SKM-1 treated with dmso at 0.1 percent for 144 hours (cell line): ENCODE measurements at regions not wholly inside any gene's neighbourhood (a gene's known extent, or its start where the extent isn't known, plus 50 kb on each side); places are given as distances from the start of the nearest gene placed in this dataset.

ENCODE experiments used
- DNase-seq: peaks from one replicate; lab custom pipeline; 2025; ENCODE audit not compliant: unreplicated experiment; lab: John Stamatoyannopoulos, UW

- no peak for DNase-seq
These were observed 235.9 kb downstream of the TFAP2C start for GRCh38 chr20:56865055-56865454.

DNA sequence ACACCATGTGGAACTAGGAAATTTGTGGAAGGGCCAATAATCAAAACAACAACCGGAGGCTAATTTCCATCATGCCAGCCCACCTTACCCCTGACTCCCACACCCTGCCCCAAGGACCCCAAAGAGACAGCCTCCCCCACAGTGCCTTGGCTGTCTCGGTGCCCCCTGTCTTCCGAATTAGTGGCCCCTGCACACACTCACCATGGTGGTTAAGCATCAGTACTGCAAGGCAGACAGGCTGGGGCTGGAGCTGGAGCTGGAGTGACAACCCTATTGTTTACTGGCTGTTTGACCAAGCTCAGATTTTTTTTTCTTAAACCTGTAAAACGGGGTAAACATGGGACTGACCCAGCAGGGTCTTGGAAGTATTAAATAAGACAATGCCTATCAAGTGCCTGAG, 238.0 kb downstream of the TFAP2C start:
- DNase-seq: no peak

GRCh38 chr20:56868746-56869145, 239.6 kb downstream of the TFAP2C start:
- no peak for DNase-seq

- DNase-seq: no peak
These were observed 241.2 kb downstream of the TFAP2C start for GRCh38 chr20:56870271-56870670.

GRCh38 chr20:56871691-56872090, 242.6 kb downstream of the TFAP2C start:
- no peak for DNase-seq

DNA sequence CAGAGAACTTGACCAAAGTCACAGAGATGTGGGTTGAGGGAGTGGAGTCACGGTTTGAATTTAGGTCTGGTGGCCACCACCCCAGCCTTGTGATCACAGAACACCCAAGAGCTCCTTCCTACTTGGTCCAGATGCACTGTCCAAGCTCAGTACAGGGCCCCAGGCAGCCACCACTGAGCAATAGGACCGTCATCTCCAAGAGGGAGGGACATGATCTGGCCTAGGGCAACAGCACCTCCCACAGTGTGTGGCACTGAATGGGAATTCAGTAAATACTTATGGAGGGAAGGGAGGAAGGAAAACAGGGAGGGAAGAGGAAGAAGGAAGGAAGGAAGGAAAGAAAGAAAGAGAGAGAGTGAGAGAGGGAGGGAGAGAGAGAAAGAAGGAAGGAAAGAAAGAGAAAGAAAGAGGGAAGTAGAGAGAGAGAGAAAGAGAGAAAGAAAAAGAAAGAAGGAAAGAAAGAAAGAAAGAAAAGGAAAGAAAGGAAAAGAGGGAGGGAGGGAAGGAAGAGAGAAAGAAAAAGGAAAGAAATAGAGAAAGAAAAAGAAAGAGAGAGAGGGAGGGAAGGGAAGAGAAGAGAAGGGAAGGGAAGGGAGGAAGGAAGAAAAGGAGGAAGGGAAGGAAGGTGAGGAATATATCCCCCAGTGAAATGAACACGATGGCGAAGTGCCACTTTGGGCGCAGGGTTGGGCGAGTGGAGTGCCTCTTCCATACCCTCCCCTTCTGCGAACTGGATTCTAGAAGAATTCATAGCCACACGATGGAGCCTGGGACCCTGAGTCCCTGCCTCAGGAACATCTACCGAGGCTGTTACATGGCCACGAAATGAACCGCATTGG, 243.7 kb downstream of the TFAP2C start:
- no peak for DNase-seq

DNA sequence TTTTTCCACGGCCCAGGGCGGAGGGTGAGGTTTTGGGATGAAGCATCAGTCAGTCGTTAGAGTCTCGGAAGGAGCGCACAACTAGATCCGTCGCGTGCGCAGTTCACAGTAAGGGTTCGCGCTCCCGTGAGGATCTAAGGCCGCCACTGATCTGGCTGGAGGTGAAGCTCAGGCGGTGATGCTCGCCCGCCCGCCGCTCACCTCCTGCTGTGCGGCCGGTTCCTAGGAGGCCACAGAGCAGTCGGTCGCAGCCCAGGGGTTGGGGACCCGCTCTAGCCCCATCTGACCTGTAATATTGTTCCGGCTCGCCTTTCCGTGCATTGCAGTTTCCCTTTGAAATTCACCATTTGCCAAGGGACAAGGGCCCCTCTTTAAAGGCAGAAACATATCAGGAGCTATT, 244.7 kb downstream of the TFAP2C start:
- no peak for DNase-seq

DNA sequence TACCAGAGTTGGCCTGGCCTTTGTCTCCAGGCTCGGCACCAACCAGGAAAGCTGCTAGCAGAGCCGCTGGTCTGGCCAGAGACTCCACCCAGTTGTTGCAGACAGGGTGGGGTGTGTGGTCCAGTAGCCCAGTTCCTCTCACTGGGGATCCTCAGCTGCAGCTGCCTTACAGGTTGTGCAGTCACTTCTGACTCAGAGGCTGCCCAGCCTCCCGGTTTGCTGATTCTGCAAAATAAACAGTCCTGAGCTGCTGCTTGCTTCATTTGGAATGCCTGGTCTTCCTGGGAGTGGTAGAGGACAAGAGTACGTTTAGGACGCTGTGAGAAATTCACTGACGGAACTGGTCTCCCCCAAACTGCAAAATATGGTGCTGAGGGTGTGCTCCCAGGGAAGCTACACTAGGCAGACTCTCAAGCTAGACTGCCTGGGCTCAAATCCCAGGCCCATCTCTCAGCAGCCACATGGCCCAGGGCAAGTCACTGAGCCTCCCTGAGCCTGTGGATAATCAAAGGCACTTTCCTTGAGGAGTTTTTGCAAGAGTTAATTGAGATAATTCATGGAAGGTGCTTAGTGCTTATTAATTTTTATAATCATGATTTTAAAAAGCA, 246.1 kb downstream of the TFAP2C start:
- no peak for DNase-seq

DNA sequence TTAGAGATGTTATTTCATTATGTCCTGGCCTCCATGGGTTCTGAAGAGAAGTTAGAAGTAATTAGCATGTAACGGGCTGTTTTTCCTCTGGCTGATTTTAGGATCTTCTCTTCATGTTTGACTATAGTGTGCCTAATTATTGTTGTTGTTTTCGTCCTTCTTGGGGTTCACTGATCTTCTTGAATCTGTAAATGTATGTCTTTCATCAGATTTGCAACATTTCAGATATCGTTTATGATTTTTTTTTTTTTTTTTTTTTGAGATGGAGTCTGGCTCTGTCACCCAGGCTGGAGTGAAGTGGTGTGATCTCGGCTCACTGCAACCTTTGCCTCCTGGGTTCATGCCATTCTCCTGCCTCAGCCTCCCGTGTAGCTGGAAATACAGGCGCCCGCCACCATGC, 246.7 kb downstream of the TFAP2C start:
- DNase-seq: no peak

DNA sequence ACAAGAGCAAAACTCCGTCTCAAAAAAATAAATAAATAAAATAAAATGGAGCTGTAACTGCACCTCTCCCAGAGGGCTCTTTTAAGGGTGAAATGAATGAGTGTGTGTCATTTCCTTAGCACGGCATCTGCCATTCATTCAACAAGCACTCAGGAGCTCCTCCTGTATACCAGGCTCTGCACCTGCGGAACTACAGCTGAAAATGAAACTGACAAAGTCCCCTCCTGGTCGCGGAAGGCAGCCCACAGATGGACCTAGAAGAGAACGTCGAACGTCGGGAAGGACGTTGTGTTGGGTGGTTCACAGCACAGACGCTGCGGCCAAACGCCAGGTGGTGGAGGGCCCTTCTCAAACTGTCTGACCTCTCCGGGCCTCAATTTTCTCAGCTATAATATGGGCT, 256.4 kb downstream of the TFAP2C start:
- DNase-seq: no peak

DNA sequence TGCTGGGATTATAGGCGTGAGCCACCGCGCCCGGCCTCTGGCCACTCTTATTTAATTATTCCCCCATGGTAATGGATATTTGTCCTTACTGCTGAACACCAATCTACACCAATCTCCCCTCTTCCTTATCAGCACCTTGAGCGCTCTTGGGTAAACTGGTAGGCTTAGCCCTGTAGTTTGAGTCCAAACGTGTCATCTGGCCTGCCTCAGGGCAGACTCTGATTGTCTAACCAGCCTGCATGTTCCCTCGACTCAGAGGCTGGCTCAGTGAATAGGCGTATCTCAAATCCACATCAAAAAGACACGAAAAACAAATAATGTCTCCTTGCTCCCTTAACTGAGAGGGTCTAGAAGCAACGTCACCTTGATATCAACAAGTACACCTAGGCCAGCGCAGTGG, 260.9 kb downstream of the TFAP2C start:
- no peak for DNase-seq

DNA sequence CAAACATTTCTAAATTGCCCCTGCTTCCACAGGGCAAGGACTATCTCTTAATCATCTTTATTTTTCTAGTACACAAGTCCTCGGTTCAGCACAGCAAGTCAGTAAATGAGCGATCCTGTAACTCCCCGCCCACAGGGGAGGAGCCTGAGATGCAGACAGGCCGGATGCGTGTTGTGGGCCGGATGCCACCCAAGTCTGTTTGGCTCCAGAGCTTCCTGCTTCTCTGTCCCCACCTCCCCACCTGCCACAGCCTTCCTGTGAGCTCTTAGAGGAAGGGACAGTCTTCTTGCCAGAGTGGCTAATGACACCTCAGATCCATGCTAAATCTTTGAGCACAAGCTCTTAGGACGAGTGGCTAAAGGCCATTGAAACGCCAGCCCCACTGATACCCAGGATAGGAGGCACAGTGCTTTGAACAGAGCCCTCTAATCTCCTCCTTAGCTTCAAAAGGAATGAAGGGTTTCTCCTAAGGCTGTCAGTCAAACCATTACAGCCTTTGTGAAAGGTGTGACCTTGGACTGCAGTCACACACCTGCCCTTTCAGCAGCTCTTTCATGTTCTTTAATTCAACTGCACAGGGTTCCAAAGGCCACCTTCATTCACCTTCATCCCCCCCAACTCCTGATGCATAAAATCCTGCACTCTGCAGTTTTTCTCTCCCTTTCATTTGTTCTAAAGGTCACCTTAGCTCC, 264.3 kb downstream of the TFAP2C start:
- DNase-seq: no peak

DNA sequence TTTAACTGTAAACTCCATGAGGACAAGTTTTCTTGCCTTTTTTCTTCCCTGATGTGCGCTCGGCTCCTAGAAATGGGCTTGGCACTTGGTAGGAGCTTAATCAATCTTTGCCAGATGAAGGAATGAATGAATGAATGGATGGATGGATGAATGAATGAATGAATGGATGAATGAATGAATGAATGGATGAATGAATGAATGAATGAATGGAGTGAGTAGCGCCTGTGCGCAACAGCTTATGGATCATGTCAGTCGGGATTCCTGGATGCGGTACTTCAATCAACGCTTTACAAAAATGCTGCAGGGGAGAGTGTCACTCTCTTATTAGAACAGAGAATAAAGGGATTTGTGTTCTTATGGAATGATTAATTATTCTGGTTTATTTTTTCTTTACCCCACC, 267.3 kb downstream of the TFAP2C start:
- no peak for DNase-seq

DNA sequence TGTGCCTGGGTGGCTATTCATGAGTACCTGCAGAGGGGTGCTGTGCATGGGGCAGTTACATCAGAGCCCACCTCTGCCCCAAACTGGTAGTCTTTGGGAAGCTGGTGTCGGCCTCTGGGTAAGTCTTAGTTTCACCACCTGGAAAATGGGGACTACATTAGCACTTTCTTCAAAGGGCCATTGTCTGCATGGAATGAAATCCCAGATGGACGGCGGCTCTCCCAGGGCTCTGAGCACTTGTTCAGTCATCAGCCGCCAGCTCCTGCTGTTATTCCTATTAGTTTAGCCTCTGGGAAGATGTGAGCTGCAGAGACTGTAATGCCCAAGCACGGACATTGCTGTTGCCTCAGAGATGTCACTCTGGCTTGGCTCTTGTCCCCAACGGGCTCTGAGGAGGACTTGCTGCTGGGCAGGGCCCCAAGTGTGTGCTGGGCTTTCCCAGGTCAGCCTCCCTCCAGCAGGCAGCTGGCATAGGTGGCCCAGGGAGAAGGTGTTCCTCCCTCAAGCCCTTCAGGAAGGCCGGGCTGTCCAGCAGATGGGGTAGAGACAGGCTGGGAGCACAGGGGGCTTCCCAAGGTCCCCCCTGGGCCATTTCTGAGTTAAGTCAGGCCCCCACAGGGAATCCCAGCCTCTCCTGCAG, 268.3 kb downstream of the TFAP2C start:
- no peak for DNase-seq

DNA sequence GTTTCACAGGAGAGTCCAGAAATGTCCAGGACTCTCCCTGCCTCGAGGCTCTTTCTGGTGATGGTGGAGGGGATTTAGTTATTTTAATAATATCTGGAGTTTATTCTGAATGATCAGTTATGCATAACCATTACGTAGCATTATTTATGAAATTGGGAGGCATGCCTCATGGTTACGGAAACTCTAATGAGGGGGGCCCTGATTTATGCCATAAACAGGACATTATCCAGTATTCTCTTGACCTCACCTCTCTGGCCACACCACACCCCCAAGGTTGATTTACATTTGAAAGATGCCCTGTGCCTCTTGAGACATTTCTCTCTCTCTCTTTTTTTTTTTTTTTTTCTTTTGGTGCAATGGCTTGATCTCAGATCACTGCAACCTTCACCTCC, 268.8 kb downstream of the TFAP2C start:
- no peak for DNase-seq

- DNase-seq: no peak
These were observed 270.4 kb downstream of the TFAP2C start for GRCh38 chr20:56899506-56899905.

DNA sequence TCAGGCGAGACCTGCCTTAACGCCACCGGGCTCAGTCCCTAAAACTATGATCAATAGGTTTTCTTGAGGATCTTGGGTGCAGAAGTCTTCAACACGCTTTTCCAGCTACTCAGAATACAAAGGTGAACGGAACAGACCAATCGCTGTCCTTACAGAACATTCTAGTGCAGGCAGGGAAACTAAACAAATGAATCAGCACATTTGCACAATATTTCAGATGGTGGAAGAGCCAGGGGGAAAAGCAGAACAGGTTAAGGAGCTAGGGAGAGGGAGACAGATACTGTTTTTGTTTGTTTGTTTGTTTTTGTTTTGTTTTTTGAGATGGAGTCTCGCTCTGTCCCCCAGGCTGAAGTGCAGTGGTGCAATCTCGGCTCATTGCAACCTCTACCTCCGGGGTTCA, 271.1 kb downstream of the TFAP2C start:
- no peak for DNase-seq

DNA sequence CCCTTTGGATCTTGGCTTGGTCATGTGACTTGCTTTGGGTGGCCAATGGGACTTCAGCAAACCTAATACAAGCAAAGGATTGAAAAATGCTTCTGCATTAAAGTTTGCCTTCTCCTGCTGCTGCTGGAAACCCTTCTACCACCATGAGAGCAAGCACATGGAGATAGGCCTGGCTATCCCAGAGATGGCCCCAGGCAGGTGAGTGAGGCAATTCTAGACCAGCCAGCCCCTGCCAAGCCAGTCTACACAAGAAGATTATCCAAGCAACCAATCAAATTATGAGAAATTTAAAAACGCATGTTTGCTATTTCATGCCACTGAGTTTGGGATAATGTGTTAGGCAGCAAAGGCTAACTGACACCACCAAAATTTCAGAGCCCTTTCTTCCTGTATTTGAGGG, 274.3 kb downstream of the TFAP2C start:
- no peak for DNase-seq

DNA sequence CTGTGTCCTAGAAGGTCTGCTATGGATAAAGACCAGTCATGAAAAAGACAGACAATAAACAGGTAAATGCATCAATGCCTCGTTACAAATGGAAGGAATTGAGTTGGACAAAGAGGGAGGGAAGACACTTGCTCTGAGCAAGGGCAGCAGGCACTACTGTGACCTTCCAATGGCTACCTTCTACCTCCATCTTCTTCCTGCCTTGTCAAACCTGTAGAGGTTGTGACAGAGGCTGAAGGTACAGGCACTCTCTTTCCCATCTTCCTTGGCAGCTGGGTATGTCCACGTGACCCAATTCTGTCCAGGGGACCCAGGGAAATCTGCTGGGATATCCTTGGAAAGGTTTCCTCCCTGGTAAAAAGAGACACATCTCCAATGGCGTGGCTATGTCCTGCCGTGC, 274.8 kb downstream of the TFAP2C start:
- DNase-seq: no peak

DNA sequence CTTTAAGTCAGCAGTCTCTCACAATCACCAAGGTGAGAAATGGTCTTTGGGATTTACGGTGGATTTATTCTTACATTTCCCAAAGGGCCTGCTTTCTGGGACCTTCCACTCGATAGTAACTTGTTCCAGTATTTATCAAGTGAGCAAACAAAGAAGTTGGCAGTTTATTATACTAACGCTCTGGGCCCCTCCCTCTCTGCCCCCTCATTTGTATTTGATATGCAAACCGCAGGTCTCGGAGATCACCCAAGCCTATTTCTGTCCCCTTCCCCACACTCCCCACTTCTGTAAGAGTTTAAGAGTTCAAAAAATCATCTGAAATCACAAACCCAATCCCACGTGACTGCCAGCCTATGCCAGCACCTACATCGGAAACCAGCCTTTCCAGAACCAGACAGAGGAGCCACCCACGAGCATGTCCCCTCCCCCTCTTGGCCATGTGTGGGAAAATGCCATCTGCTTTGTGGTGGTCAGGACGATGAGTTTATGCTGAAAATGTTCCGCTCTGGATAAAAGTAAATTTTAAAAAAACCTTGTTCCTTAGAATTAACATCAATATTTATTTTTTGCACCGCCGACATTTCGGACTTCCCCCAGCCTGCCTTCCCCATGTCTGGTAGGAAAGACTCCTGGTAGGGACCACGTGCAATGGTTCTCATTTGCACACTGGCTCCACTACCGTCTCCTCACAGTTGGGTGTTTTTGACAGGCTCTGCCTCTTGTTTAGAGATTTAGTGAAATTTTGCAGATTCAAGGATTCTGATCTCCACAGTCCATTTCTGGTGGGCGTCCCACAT, 281.0 kb downstream of the TFAP2C start:
- DNase-seq: no peak

DNA sequence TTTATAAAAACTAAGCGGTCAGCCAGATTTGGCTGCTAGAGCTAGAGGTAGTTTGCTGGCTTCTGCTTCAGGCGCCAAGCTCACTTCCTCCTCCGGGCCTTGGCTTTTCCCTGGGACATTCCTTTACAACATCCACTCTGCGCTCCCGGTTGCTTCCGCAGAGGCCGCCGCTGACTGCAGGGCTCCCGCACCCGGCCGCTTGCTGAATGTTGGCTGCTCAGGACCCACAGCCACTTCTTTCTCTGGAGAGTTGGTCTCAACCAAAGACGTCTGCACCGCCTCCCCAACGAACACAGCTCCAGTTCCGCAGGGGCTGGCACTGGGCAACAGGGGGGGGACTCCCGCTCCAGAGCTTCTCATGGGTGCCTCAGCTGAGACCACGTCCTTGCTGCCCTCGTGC, 282.8 kb downstream of the TFAP2C start:
- DNase-seq: no peak
